HepG2 (cell line): ENCODE measurements at regions not wholly inside any gene's neighbourhood (a gene's known extent, or its start where the extent isn't known, plus 50 kb on each side); places are given as distances from the start of the nearest gene placed in this dataset.

Experiments
- ATAC-seq: fragments of 200-7000 bp; cut with Tn5 transposase; 3 replicates; pipeline ENCODE4 v1.9.1; 2020; ENCODE audit warnings: mild to moderate bottlenecking, moderate library complexity
- BruUV-seq: library from RNA; stranded (reverse); fragments of 400-500 nt; replicated peaks from 2 replicates; lab custom pipeline; 2021; lab: Mats Ljungman, UMichigan
- CTCF ChIA-PET: fragments of 300-600 bp; formaldehyde crosslinking; extraction: SDS; loops from one replicate; lab custom pipeline; 2021; ENCODE audit warnings: low total read pairs, inconsistent platforms, low intra/inter-chr PET ratio; lab: Yijun Ruan, JAX
- POLR2A ChIA-PET: fragments of 350-600 bp; sonication (Branson Sonifier 250); formaldehyde crosslinking; loops from one replicate; lab custom pipeline; 2020; ENCODE audit warnings: antibody characterized with exemption, inconsistent platforms; lab: Yijun Ruan, JAX
- DNase-seq: peaks from one replicate; pipeline ENCODE4 v3.0.0-alpha.2; 2015; ENCODE audit warnings: low spot score
- FAIRE-seq: peaks from 3 replicates; lab custom pipeline; 2011; peaks lifted over from hg19 to GRCh38; lab: Jason Lieb, UNC
- H2AFZ ChIP-seq: one replicate; pipeline ENCODE4 v1.6.1; 2011; ENCODE audit warnings: low read length, inconsistent platforms
- H3K27ac ChIP-seq: fragments of 300-600 bp; 3 replicates; pipeline ENCODE4 v1.8.0; 2011; ENCODE audit warnings: mixed run types, mild to moderate bottlenecking, mixed read lengths, low read length, inconsistent platforms; ENCODE audit not compliant: insufficient read depth; ENCODE audit errors: extremely low read length
- H3K27me3 ChIP-seq, 2 experiments: fragments of 200-600 bp in 1 of 2; 2 replicates in 1 of 2; 3 replicates in 1 of 2; pipeline versions ENCODE4 v1.6.0 to v1.8.0; 2011; ENCODE audit warnings: low read length in 2 of 2, mild to moderate bottlenecking in 2 of 2, moderate library complexity in 2 of 2, inconsistent platforms in 1 of 2; ENCODE audit not compliant: insufficient read depth in 2 of 2, control insufficient read depth in 1 of 2
- H3K36me3 ChIP-seq, 2 experiments: fragments of 200-600 bp in 1 of 2; replicated peaks in 1 of 2; 2 replicates in 1 of 2; 3 replicates in 1 of 2; pipeline versions ENCODE4 v1.5.1 to v1.8.0; 2011; ENCODE audit warnings: low read length in 2 of 2, inconsistent platforms in 1 of 2; ENCODE audit not compliant: insufficient read depth in 2 of 2, control insufficient read depth in 1 of 2
- H3K4me1 ChIP-seq: 2 replicates; pipeline ENCODE4 v1.5.1; 2012; ENCODE audit warnings: low read length, inconsistent platforms; ENCODE audit not compliant: insufficient read depth
- H3K4me2 ChIP-seq: 2 replicates; pipeline ENCODE4 v1.6.0; 2011; ENCODE audit warnings: low read depth, low read length, inconsistent platforms
- H3K4me3 ChIP-seq, 3 experiments: fragments of 200-600 bp in 1 of 3; sonication (generic), shearing (Covaris generic) in 1 of 3; replicated peaks in 1 of 3; 2 replicates each; pipeline ENCODE4 v1.5.1; 2011 to 2016; ENCODE audit warnings: low read length in 3 of 3, inconsistent platforms in 2 of 3, low read depth in 2 of 3, mild to moderate bottlenecking in 2 of 3, control low read depth in 1 of 3, mixed read lengths in 1 of 3; ENCODE audit not compliant: insufficient read depth in 1 of 3
- H3K79me2 ChIP-seq: one replicate; pipeline ENCODE4 v1.6.1; 2011; ENCODE audit warnings: low read length, inconsistent platforms; ENCODE audit not compliant: insufficient read depth
- H3K9ac ChIP-seq: 2 replicates; pipeline ENCODE4 v1.6.0; 2011; ENCODE audit warnings: mild to moderate bottlenecking, low read depth, low read length, inconsistent platforms; ENCODE audit not compliant: insufficient read depth
- H3K9me3 ChIP-seq: 2 replicates; pipeline ENCODE4 v1.5.1; 2012; ENCODE audit warnings: mild to moderate bottlenecking, low read length
- H4K20me1 ChIP-seq: 2 replicates; pipeline ENCODE4 v1.6.0; 2011; ENCODE audit warnings: inconsistent platforms, mild to moderate bottlenecking, low read length, moderate library complexity; ENCODE audit not compliant: insufficient read depth
- ARID5B ChIP-seq: IDR thresholded peaks from 2 replicates; pipeline ENCODE4 v1.4.0; 2020; ENCODE audit warnings: mild to moderate bottlenecking, missing genetic modification reagents
- ATF1 ChIP-seq: IDR thresholded peaks from 2 replicates; pipeline ENCODE4 v1.6.1; 2016; ENCODE audit warnings: mild to moderate bottlenecking, control low read depth
- DRAP1 ChIP-seq: IDR thresholded peaks from 2 replicates; pipeline ENCODE4 v1.6.1; 2016; ENCODE audit warnings: missing genetic modification reagents, missing compliant biosample characterization
- FOXM1 ChIP-seq: sonication (generic); formaldehyde crosslinking; IDR thresholded peaks from 2 replicates; pipeline ENCODE4 v1.5.0; 2020; ENCODE audit warnings: missing genetic modification reagents
- MYPOP ChIP-seq: sonication (generic); formaldehyde crosslinking; IDR thresholded peaks from 2 replicates; pipeline ENCODE4 v1.8.1; 2023; ENCODE audit warnings: mild to moderate bottlenecking, moderate library complexity, missing genetic modification reagents
- SOX5 ChIP-seq: IDR thresholded peaks from 2 replicates; pipeline ENCODE4 v1.6.1; 2016; ENCODE audit warnings: borderline replicate concordance
- ZBTB38 ChIP-seq: sonication (generic); formaldehyde crosslinking; IDR thresholded peaks from 2 replicates; pipeline ENCODE4 v1.5.1; 2020; ENCODE audit warnings: mild to moderate bottlenecking, missing genetic modification reagents
- ZNF207 ChIP-seq: fragments of 450-650 bp; IDR thresholded peaks from 2 replicates; pipeline ENCODE4 v1.6.1; 2016; ENCODE audit warnings: antibody characterized with exemption, borderline replicate concordance
- ZNF530 ChIP-seq: sonication (generic); formaldehyde crosslinking; IDR thresholded peaks from 2 replicates; pipeline ENCODE4 v1.5.0; 2020; ENCODE audit warnings: low read depth, mild to moderate bottlenecking, missing genetic modification reagents
- ZNF790 ChIP-seq: sonication (generic); formaldehyde crosslinking; IDR thresholded peaks from 2 replicates; pipeline ENCODE4 v1.8.0; 2022; ENCODE audit warnings: missing genetic modification reagents, mild to moderate bottlenecking, borderline replicate concordance
- WGBS: methylation state at CpG from one replicate; pipeline ENCODE4 v1.1.6; 2017; ENCODE audit warnings: low lambda C conversion rate; 5-methylcytosine and 5-hydroxymethylcytosine counted together
- in situ Hi-C: cut with HindIII; loops from 2 replicates; pipeline ENCODE4 v1.10.0; 2017; ENCODE audit warnings: low pct_unique_long_range_greater_than_20kb; ENCODE audit not compliant: extremely low pct_ligation_motif_present
- intact Hi-C: fragments of 100-400 bp; cut with micrococcal nuclease; formaldehyde crosslinking; loops from one replicate; pipeline ENCODE4 v1.10.0; 2022; ENCODE audit not compliant: unreplicated experiment

DNA sequence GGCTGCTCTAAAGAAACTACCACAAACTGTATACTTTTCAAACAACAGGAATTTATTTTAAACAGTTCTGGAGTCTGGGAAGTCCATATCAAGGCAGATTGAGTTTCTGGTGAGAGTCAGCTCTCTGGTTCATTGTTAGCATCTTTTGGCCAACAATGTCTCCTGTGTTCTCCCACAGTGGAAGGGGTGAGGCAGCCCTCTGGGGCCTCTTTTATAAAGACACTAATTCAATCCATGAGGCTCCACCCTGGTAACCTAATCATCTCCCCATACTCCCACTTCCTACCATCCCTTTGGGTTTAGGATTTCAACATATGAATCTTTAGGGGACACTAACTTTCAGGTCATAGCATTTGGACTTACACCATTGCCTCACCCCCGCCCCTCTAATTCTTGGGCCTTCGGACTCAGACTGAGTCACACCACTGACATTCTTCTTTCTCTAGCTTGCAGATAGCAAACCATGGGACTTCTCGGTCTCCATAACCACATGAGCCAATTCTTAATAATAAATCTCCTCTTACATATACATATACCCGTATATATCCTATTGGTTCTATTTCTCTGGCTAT is 64.3 kb upstream of the ANTXRL start:
- Histone ChIP-seq H3K9ac (no peak overlapping the region), H3K27me3 (peaks cover 0 to 24% of the 10 kb centered on the region in 2 experiments; a peak in 2 of 5 replicates), H3K4me3 (no peak overlapping the region), H3K79me2 (no peaks in the 10 kb centered on the region), H3K4me2 (no peak overlapping the region), H3K4me1 (peaks cover 19% of the 10 kb centered on the region), H3K27ac (no peak overlapping the region), H2AFZ (no peak overlapping the region), H4K20me1 (no peaks in the 10 kb centered on the region), H3K36me3 (no peaks in the 10 kb centered on the region), H3K9me3 (no peaks in the 10 kb centered on the region)
- BruUV-seq: no TSS peak
- ATAC-seq: no peak
- no peak for FAIRE-seq
- ChIA-PET CTCF (no interaction called here), POLR2A (no interaction called here)
- intact Hi-C loops (loop anchor here (10.0 kb wide), 1 partner anchor 198 kb away; no protein-coding TSS in a partner anchor), in situ Hi-C loops (no loop called here)
- no peak for DNase-seq
- TF ChIP-seq MYPOP: no peak
- TF ChIP-seq ZNF790 (CRISPR knock-in tag): no peak
- no peak for TF ChIP-seq ZNF207
- TF ChIP-seq ZBTB38 (CRISPR knock-in tag): no peak
- no peak for TF ChIP-seq DRAP1 (CRISPR knock-in tag)
- TF ChIP-seq SOX5 (CRISPR knock-in tag): no peak
- TF ChIP-seq ZNF530: no peak
- no peak for TF ChIP-seq ARID5B (CRISPR knock-in tag)
- TF ChIP-seq ATF1 (CRISPR knock-in tag): no peak
- no peak for TF ChIP-seq FOXM1 (CRISPR knock-in tag)
- 29% methylated on average over 4 of the region's 4 CpGs for WGBS
